Body of pancreas (tissue), 4 donors: ENCODE measurements at regions not wholly inside any gene's neighbourhood (a gene's known extent, or its start where the extent isn't known, plus 50 kb on each side); places are given as distances from the start of the nearest gene placed in this dataset.
A peak's percentile ranks its signal among the peaks of the same experiment; 100 is the strongest.

ENCODE experiments used
- ATAC-seq: fragments of 150-250 bp; one replicate; pipeline ENCODE4 v1.9.1; 2016
- DNase-seq, 4 donors: peaks; one replicate each; pipeline ENCODE4 v3.0.0-alpha.2; 2019
- H3K27ac ChIP-seq, 4 donors: fragments of 200-600 bp; sonication (generic); 1 replicate in 3 of 4; 2 replicates in 1 of 4; pipeline versions ENCODE4 v1.5.1 to v1.6.1; 2016 to 2019; ENCODE audit warnings: mild to moderate bottlenecking in 1 of 4, mixed read lengths in 1 of 4, moderate library complexity in 1 of 4
- H3K27me3 ChIP-seq, 2 donors: fragments of 200-600 bp; sonication (generic); one replicate each; pipeline ENCODE4 v1.6.0; 2016; ENCODE audit warnings: mild to moderate bottlenecking in 1 of 2
- H3K36me3 ChIP-seq, 2 donors: fragments of 200-600 bp; sonication (generic); replicated peaks in 1 of 2; 2 replicates each; pipeline ENCODE4 v1.5.1; 2016; ENCODE audit warnings: low read depth in 2 of 2; ENCODE audit not compliant: insufficient read depth in 1 of 2
- H3K4me1 ChIP-seq: fragments of 200-600 bp; sonication (generic); one replicate; pipeline ENCODE4 v1.6.0; 2016
- H3K4me3 ChIP-seq, 2 donors: fragments of 200-600 bp; sonication (generic); 1 replicate in 1 of 2; 2 replicates in 1 of 2; pipeline ENCODE4 v1.5.1; 2016 to 2019
- H3K9me3 ChIP-seq, 3 donors: fragments of 200-600 bp; sonication (generic); 1 replicate in 2 of 3; 2 replicates in 1 of 3; pipeline ENCODE4 v1.5.1; 2016
- CTCF ChIP-seq, 7 experiments: fragments of 450-650 bp in 4 of 7; fragments of 200-600 bp in 3 of 7; sonication (generic) in 3 of 7; IDR thresholded peaks; one replicate each; pipeline ENCODE4 v1.5.1; 2016 to 2019; ENCODE audit warnings: antibody characterized with exemption in 7 of 7
- POLR2A ChIP-seq, 3 donors: fragments of 450-650 bp; IDR thresholded peaks; one replicate each; pipeline ENCODE4 v1.6.1; 2016; ENCODE audit warnings: antibody characterized with exemption in 3 of 3, mild to moderate bottlenecking in 2 of 3
- WGBS, 2 donors: methylation state at CpG; one replicate each; pipeline ENCODE4 v1.1.5; 2017; 5-methylcytosine and 5-hydroxymethylcytosine counted together
- intact Hi-C: fragments of 100-400 bp; cut with DNase I; formaldehyde crosslinking; loops from one replicate; pipeline ENCODE4 v1.15.1; 2023

GRCh38 chr18:10072671-10073175, 158.9 kb downstream of the VAPA start:
- Histone ChIP-seq H3K27ac (no peak overlapping the region), H3K27me3 (no peaks in the 10 kb centered on the region), H3K4me1 (peaks cover 14% of the 10 kb centered on the region), H3K36me3 (no peaks in the 10 kb centered on the region), H3K4me3 (no peak overlapping the region), H3K9me3 (no peaks in the 10 kb centered on the region)
- ATAC-seq = no peak
- DNase-seq = peak in 3 of 4 donors; percentile 16 to 56 (median 44)
- intact Hi-C loops = no loop called here
- TF ChIP-seq CTCF (IDR thresholded peaks at IDR 0.05) = no peak
- TF ChIP-seq POLR2A (IDR thresholded peaks at IDR 0.05) = no peak
- whole genome bisulfite sequencing, 2 donors = 47% methylated on average over 5 of the region's 5 CpGs

GRCh38 chr18:10074110-10074509, 160.3 kb downstream of the VAPA start:
- ATAC-seq (no peak), DNase-seq (no peak)
- intact Hi-C loops = no loop called here
- H3K27me3 ChIP-seq = no peaks in the 10 kb centered on the region
- no peak overlapping the region for H3K27ac ChIP-seq
- TF ChIP-seq CTCF (IDR thresholded peaks at IDR 0.05) = no peak
- no peak for TF ChIP-seq POLR2A (IDR thresholded peaks at IDR 0.05)
- no peaks in the 10 kb centered on the region for H3K9me3 ChIP-seq
- no peak overlapping the region for H3K4me3 ChIP-seq
- 71 to 80% methylated on average over 3 of the region's 3 CpGs for WGBS, 2 donors
- no peaks in the 10 kb centered on the region for H3K36me3 ChIP-seq
- H3K4me1 ChIP-seq = peaks cover 25% of the 10 kb centered on the region

- DNase-seq (no peak), ATAC-seq (no peak)
- H3K27me3 ChIP-seq = no peaks in the 10 kb centered on the region
- peaks cover 25% of the 10 kb centered on the region for H3K4me1 ChIP-seq
- 77 to 93% methylated on average over 9 of the region's 9 CpGs for WGBS, 2 donors
- H3K4me3 ChIP-seq = no peak overlapping the region
- H3K9me3 ChIP-seq = no peaks in the 10 kb centered on the region
- no peak for TF ChIP-seq CTCF (IDR thresholded peaks at IDR 0.05)
- no peak for TF ChIP-seq POLR2A (IDR thresholded peaks at IDR 0.05)
- intact Hi-C loops = no loop called here
- H3K27ac ChIP-seq = no peak overlapping the region
- H3K36me3 ChIP-seq = no peaks in the 10 kb centered on the region
Observed at GRCh38 chr18:10074728-10075127, 160.9 kb downstream of the VAPA start.

GRCh38 chr18:10076502-10077030, 162.8 kb downstream of the VAPA start:
- H3K36me3 ChIP-seq = no peaks in the 10 kb centered on the region
- WGBS, 2 donors = 73% methylated on average over 4 to 5 of the region's 5 CpGs
- peaks cover 32% of the 10 kb centered on the region for H3K4me1 ChIP-seq
- H3K4me3 ChIP-seq = no peak overlapping the region
- peak overlapping the region in 3 of 4 donors; percentile 32 to 75 (median 68) for H3K27ac ChIP-seq
- no peaks in the 10 kb centered on the region for H3K9me3 ChIP-seq
- intact Hi-C loops = no loop called here
- no peaks in the 10 kb centered on the region for H3K27me3 ChIP-seq
- peak; percentile 32 to 59 (median 46) for DNase-seq
- ATAC-seq = peak; percentile 84
- TF ChIP-seq CTCF (IDR thresholded peaks at IDR 0.05) (peak in 4 of 7 experiments; percentile 24 to 49 (median 42)), POLR2A (IDR thresholded peaks at IDR 0.05) (no peak)

GRCh38 chr18:10077986-10078385, 164.2 kb downstream of the VAPA start:
- H3K27ac ChIP-seq = peak overlapping the region in 2 of 4 donors; percentile 46 to 75
- peak; percentile 15 for ATAC-seq
- H3K36me3 ChIP-seq = no peaks in the 10 kb centered on the region
- peaks cover 30% of the 10 kb centered on the region for H3K4me1 ChIP-seq
- intact Hi-C loops = no loop called here
- no peak for DNase-seq
- H3K4me3 ChIP-seq = no peak overlapping the region
- H3K9me3 ChIP-seq = peaks cover 0 to under 1% (median 0%) of the 10 kb centered on the region in 3 donors
- no peaks in the 10 kb centered on the region for H3K27me3 ChIP-seq
- TF ChIP-seq CTCF (IDR thresholded peaks at IDR 0.05) (no peak), POLR2A (IDR thresholded peaks at IDR 0.05) (no peak)
- 31 to 40% methylated on average over 4 of the region's 4 CpGs for WGBS, 2 donors
